HepG2 (cell line): ENCODE measurements at regions not wholly inside any gene's neighbourhood (a gene's known extent, or its start where the extent isn't known, plus 50 kb on each side); places are given as distances from the start of the nearest gene placed in this dataset.

Experiments
- ATAC-seq: fragments of 200-7000 bp; cut with Tn5 transposase; 3 replicates; pipeline ENCODE4 v1.9.1; 2020; ENCODE audit warnings: mild to moderate bottlenecking, moderate library complexity
- BruUV-seq: library from RNA; stranded (reverse); fragments of 400-500 nt; replicated peaks from 2 replicates; lab custom pipeline; 2021; lab: Mats Ljungman, UMichigan
- CTCF ChIA-PET: fragments of 300-600 bp; formaldehyde crosslinking; extraction: SDS; loops from one replicate; lab custom pipeline; 2021; ENCODE audit warnings: low total read pairs, inconsistent platforms, low intra/inter-chr PET ratio; lab: Yijun Ruan, JAX
- POLR2A ChIA-PET: fragments of 350-600 bp; sonication (Branson Sonifier 250); formaldehyde crosslinking; loops from one replicate; lab custom pipeline; 2020; ENCODE audit warnings: antibody characterized with exemption, inconsistent platforms; lab: Yijun Ruan, JAX
- DNase-seq: peaks from one replicate; pipeline ENCODE4 v3.0.0-alpha.2; 2015; ENCODE audit warnings: low spot score
- FAIRE-seq: peaks from 3 replicates; lab custom pipeline; 2011; peaks lifted over from hg19 to GRCh38; lab: Jason Lieb, UNC
- H2AFZ ChIP-seq: one replicate; pipeline ENCODE4 v1.6.1; 2011; ENCODE audit warnings: low read length, inconsistent platforms
- H3K27ac ChIP-seq: fragments of 300-600 bp; 3 replicates; pipeline ENCODE4 v1.8.0; 2011; ENCODE audit warnings: mixed run types, mild to moderate bottlenecking, mixed read lengths, low read length, inconsistent platforms; ENCODE audit not compliant: insufficient read depth; ENCODE audit errors: extremely low read length
- H3K27me3 ChIP-seq, 2 experiments: fragments of 200-600 bp in 1 of 2; 2 replicates in 1 of 2; 3 replicates in 1 of 2; pipeline versions ENCODE4 v1.6.0 to v1.8.0; 2011; ENCODE audit warnings: low read length in 2 of 2, mild to moderate bottlenecking in 2 of 2, moderate library complexity in 2 of 2, inconsistent platforms in 1 of 2; ENCODE audit not compliant: insufficient read depth in 2 of 2, control insufficient read depth in 1 of 2
- H3K36me3 ChIP-seq, 2 experiments: fragments of 200-600 bp in 1 of 2; replicated peaks in 1 of 2; 2 replicates in 1 of 2; 3 replicates in 1 of 2; pipeline versions ENCODE4 v1.5.1 to v1.8.0; 2011; ENCODE audit warnings: low read length in 2 of 2, inconsistent platforms in 1 of 2; ENCODE audit not compliant: insufficient read depth in 2 of 2, control insufficient read depth in 1 of 2
- H3K4me1 ChIP-seq: 2 replicates; pipeline ENCODE4 v1.5.1; 2012; ENCODE audit warnings: low read length, inconsistent platforms; ENCODE audit not compliant: insufficient read depth
- H3K4me2 ChIP-seq: 2 replicates; pipeline ENCODE4 v1.6.0; 2011; ENCODE audit warnings: low read depth, low read length, inconsistent platforms
- H3K4me3 ChIP-seq, 3 experiments: fragments of 200-600 bp in 1 of 3; sonication (generic), shearing (Covaris generic) in 1 of 3; replicated peaks in 1 of 3; 2 replicates each; pipeline ENCODE4 v1.5.1; 2011 to 2016; ENCODE audit warnings: low read length in 3 of 3, inconsistent platforms in 2 of 3, low read depth in 2 of 3, mild to moderate bottlenecking in 2 of 3, control low read depth in 1 of 3, mixed read lengths in 1 of 3; ENCODE audit not compliant: insufficient read depth in 1 of 3
- H3K79me2 ChIP-seq: one replicate; pipeline ENCODE4 v1.6.1; 2011; ENCODE audit warnings: low read length, inconsistent platforms; ENCODE audit not compliant: insufficient read depth
- H3K9ac ChIP-seq: 2 replicates; pipeline ENCODE4 v1.6.0; 2011; ENCODE audit warnings: mild to moderate bottlenecking, low read depth, low read length, inconsistent platforms; ENCODE audit not compliant: insufficient read depth
- H3K9me3 ChIP-seq: 2 replicates; pipeline ENCODE4 v1.5.1; 2012; ENCODE audit warnings: mild to moderate bottlenecking, low read length
- H4K20me1 ChIP-seq: 2 replicates; pipeline ENCODE4 v1.6.0; 2011; ENCODE audit warnings: inconsistent platforms, mild to moderate bottlenecking, low read length, moderate library complexity; ENCODE audit not compliant: insufficient read depth
- ARNT2 ChIP-seq: sonication (generic); formaldehyde crosslinking; IDR thresholded peaks from 2 replicates; pipeline ENCODE4 v1.8.0; 2022; ENCODE audit warnings: mild to moderate bottlenecking, low read depth, missing genetic modification reagents, moderate library complexity
- MAFF ChIP-seq: IDR thresholded peaks from 2 replicates; pipeline ENCODE4 v1.6.1; 2011; ENCODE audit warnings: low read depth, low read length, improper control_type of control experiment
- MAFK ChIP-seq, 2 experiments: IDR thresholded peaks in 1 of 2; conservative IDR thresholded peaks in 1 of 2; 2 replicates each; pipeline ENCODE4 v1.6.1; 2011; ENCODE audit warnings: improper control_type of control experiment in 2 of 2, low read length in 2 of 2
- MBD4 ChIP-seq: IDR thresholded peaks from 2 replicates; pipeline ENCODE4 v1.6.1; 2012; ENCODE audit warnings: low read length, inconsistent platforms, borderline replicate concordance
- NFYC ChIP-seq: IDR thresholded peaks from 2 replicates; pipeline ENCODE4 v1.6.1; 2016; ENCODE audit warnings: missing genetic modification reagents, missing compliant biosample characterization
- NR2F6 ChIP-seq, 2 experiments: IDR thresholded peaks; 2 replicates each; pipeline ENCODE4 v1.6.1; 2016; ENCODE audit warnings: antibody characterized with exemption in 1 of 2, mild to moderate bottlenecking in 1 of 2
- PHF20 ChIP-seq: sonication (generic); formaldehyde crosslinking; IDR thresholded peaks from 2 replicates; pipeline ENCODE4 v1.5.0; 2020; ENCODE audit warnings: mild to moderate bottlenecking, missing genetic modification reagents
- PITX1 ChIP-seq: sonication (generic); formaldehyde crosslinking; IDR thresholded peaks from 2 replicates; pipeline ENCODE4 v1.5.1; 2020; ENCODE audit warnings: mild to moderate bottlenecking, missing genetic modification reagents
- SNAI1 ChIP-seq: sonication (generic); formaldehyde crosslinking; IDR thresholded peaks from 2 replicates; pipeline ENCODE4 v1.5.0; 2020; ENCODE audit warnings: mild to moderate bottlenecking, missing genetic modification reagents, borderline replicate concordance
- SNAPC5 ChIP-seq: sonication (generic); formaldehyde crosslinking; IDR thresholded peaks from 2 replicates; pipeline ENCODE4 v1.8.1; 2023; ENCODE audit warnings: mild to moderate bottlenecking, missing genetic modification reagents, borderline replicate concordance
- STAG1 ChIP-seq: sonication (generic); formaldehyde crosslinking; IDR thresholded peaks from 2 replicates; pipeline ENCODE4 v1.4.0; 2020; ENCODE audit warnings: missing genetic modification reagents
- TBL1XR1 ChIP-seq: fragments of 150-350 bp; IDR thresholded peaks from 2 replicates; pipeline ENCODE4 v1.6.1; 2014; ENCODE audit warnings: borderline replicate concordance, low read length; ENCODE audit not compliant: partially characterized antibody
- ZFP90 ChIP-seq: sonication (generic); formaldehyde crosslinking; IDR thresholded peaks from 2 replicates; pipeline ENCODE4 v1.8.0; 2022; ENCODE audit warnings: missing genetic modification reagents, mild to moderate bottlenecking, inconsistent platforms, borderline replicate concordance
- ZNF253 ChIP-seq: sonication (generic); formaldehyde crosslinking; IDR thresholded peaks from 2 replicates; pipeline ENCODE4 v1.8.0; 2022; ENCODE audit warnings: mild to moderate bottlenecking, missing genetic modification reagents, borderline replicate concordance
- ZNF549 ChIP-seq: sonication (generic); formaldehyde crosslinking; IDR thresholded peaks from 2 replicates; pipeline ENCODE4 v1.5.0; 2020; ENCODE audit warnings: missing genetic modification reagents
- ZNF562 ChIP-seq: sonication (generic); formaldehyde crosslinking; IDR thresholded peaks from 2 replicates; pipeline ENCODE4 v1.8.0; 2022; ENCODE audit warnings: missing genetic modification reagents, borderline replicate concordance
- ZNF607 ChIP-seq: sonication (generic); formaldehyde crosslinking; IDR thresholded peaks from 2 replicates; pipeline ENCODE4 v1.5.1; 2020; ENCODE audit warnings: missing genetic modification reagents, mild to moderate bottlenecking, borderline replicate concordance
- ZNF737 ChIP-seq: sonication (generic); formaldehyde crosslinking; IDR thresholded peaks from 2 replicates; pipeline ENCODE4 v1.5.0; 2020; ENCODE audit warnings: missing genetic modification reagents, mild to moderate bottlenecking, borderline replicate concordance
- ZNF777 ChIP-seq: sonication (generic); formaldehyde crosslinking; IDR thresholded peaks from 2 replicates; pipeline ENCODE4 v1.4.0; 2020; ENCODE audit warnings: missing genetic modification reagents
- ZNF788 ChIP-seq: sonication (generic); formaldehyde crosslinking; IDR thresholded peaks from 2 replicates; pipeline ENCODE4 v1.5.0; 2020; ENCODE audit warnings: mild to moderate bottlenecking, missing genetic modification reagents, borderline replicate concordance
- ZNF879 ChIP-seq: sonication (generic); formaldehyde crosslinking; IDR thresholded peaks from 2 replicates; pipeline ENCODE4 v1.8.1; 2023; ENCODE audit warnings: missing genetic modification reagents
- WGBS: methylation state at CpG from one replicate; pipeline ENCODE4 v1.1.6; 2017; ENCODE audit warnings: low lambda C conversion rate; 5-methylcytosine and 5-hydroxymethylcytosine counted together
- in situ Hi-C: cut with HindIII; loops from 2 replicates; pipeline ENCODE4 v1.10.0; 2017; ENCODE audit warnings: low pct_unique_long_range_greater_than_20kb; ENCODE audit not compliant: extremely low pct_ligation_motif_present
- intact Hi-C: fragments of 100-400 bp; cut with micrococcal nuclease; formaldehyde crosslinking; loops from one replicate; pipeline ENCODE4 v1.10.0; 2022; ENCODE audit not compliant: unreplicated experiment
- TF ChIP-seq, protein P1 (sequence below): sonication (generic); formaldehyde crosslinking; IDR thresholded peaks from 2 replicates; pipeline ENCODE4 v1.8.0; 2022; ENCODE audit warnings: missing genetic modification reagents, low read depth, mild to moderate bottlenecking, borderline replicate concordance

- no peak for ATAC-seq
- CTCF ChIA-PET, result no interaction called here
- no peaks in the 10 kb centered on the region for H4K20me1 ChIP-seq
- POLR2A ChIA-PET, result no interaction called here
- H3K9me3 ChIP-seq, result no peaks in the 10 kb centered on the region
- H3K27me3 ChIP-seq, result no peaks in the 10 kb centered on the region
- no peak overlapping the region for H3K4me3 ChIP-seq
- H3K9ac ChIP-seq, result no peak overlapping the region
- no peaks in the 10 kb centered on the region for H3K79me2 ChIP-seq
- TF ChIP-seq MAFK (conservative IDR thresholded peaks at IDR 0.05 in 1 of 2, IDR thresholded peaks at IDR 0.05 in 1 of 2; ENCODE audit: low read length in 2 of 2) (peak; percentile 96 to 98), ZNF777 (no peak), MAFF (peak; percentile 97)
- H2AFZ ChIP-seq, result no peak overlapping the region
- no peak for FAIRE-seq
- BruUV-seq, result no TSS peak
- in situ Hi-C loops (no loop called here), intact Hi-C loops (no loop called here)
- no peak overlapping the region for H3K4me2 ChIP-seq
- DNase-seq, result no peak
- under 1% methylated on average over 4 of the region's 4 CpGs for WGBS
- H3K4me1 ChIP-seq, result no peaks in the 10 kb centered on the region
- no peaks in the 10 kb centered on the region for H3K36me3 ChIP-seq
- H3K27ac ChIP-seq, result no peak overlapping the region
These were observed 401.0 kb downstream of the GRB14 start for GRCh38 chr2:164220265-164220664.

GRCh38 chr2:164213916-164214315 lies 407.4 kb downstream of the GRB14 start:
- CTCF ChIA-PET, result no interaction called here
- no peak overlapping the region for H2AFZ ChIP-seq
- POLR2A ChIA-PET, result no interaction called here
- H3K79me2 ChIP-seq, result no peaks in the 10 kb centered on the region
- in situ Hi-C loops, result no loop called here
- intact Hi-C loops, result no loop called here
- H4K20me1 ChIP-seq, result no peaks in the 10 kb centered on the region
- 8% methylated on average over 1 of the region's 1 CpG for WGBS
- no peaks in the 10 kb centered on the region for H3K9me3 ChIP-seq
- no peaks in the 10 kb centered on the region for H3K27me3 ChIP-seq
- DNase-seq, result no peak
- TF ChIP-seq ZNF253 (no peak), NFYC (CRISPR knock-in tag) (no peak), PHF20 (CRISPR knock-in tag) (no peak), STAG1 (CRISPR knock-in tag) (no peak), ZNF562 (CRISPR knock-in tag) (no peak), ZNF607 (CRISPR knock-in tag) (no peak), ZNF549 (CRISPR knock-in tag) (no peak), ARNT2 (CRISPR knock-in tag) (no peak), ZFP90 (CRISPR knock-in tag) (no peak), NR2F6 (IDR thresholded peaks at IDR 0.05) (no peak), NR2F6 (CRISPR knock-in tag; IDR thresholded peaks at IDR 0.05) (no peak), PITX1 (CRISPR knock-in tag) (no peak), ZNF737 (CRISPR knock-in tag) (no peak), TBL1XR1 (no peak), MBD4 (no peak), ZNF879 (CRISPR knock-in tag) (no peak), SNAPC5 (no peak), SNAI1 (CRISPR knock-in tag) (no peak), ZNF788 (no peak)
- TF ChIP-seq, protein P1, sequence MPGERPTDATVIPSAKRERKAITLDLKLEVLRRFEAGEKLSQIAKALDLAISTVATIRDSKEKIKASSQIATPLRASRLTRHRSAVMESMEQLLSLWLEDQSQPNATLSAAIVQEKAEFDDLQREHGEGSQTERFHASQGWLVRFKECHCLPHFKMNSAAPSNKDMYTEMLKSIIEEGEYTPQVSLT (CRISPR knock-in tag), result no peak
- no peak overlapping the region for H3K9ac ChIP-seq
- no peak overlapping the region for H3K4me3 ChIP-seq
- no peak overlapping the region for H3K27ac ChIP-seq
- BruUV-seq, result no TSS peak
- ATAC-seq, result no peak
- no peak overlapping the region for H3K4me2 ChIP-seq
- H3K36me3 ChIP-seq, result no peaks in the 10 kb centered on the region
- no peaks in the 10 kb centered on the region for H3K4me1 ChIP-seq
- FAIRE-seq, result no peak
